ENCODE measurements at regions not wholly inside any gene's neighbourhood (a gene's known extent, or its start where the extent isn't known, plus 50 kb on each side); places are given as distances from the start of the nearest gene placed in this dataset.

DNA sequence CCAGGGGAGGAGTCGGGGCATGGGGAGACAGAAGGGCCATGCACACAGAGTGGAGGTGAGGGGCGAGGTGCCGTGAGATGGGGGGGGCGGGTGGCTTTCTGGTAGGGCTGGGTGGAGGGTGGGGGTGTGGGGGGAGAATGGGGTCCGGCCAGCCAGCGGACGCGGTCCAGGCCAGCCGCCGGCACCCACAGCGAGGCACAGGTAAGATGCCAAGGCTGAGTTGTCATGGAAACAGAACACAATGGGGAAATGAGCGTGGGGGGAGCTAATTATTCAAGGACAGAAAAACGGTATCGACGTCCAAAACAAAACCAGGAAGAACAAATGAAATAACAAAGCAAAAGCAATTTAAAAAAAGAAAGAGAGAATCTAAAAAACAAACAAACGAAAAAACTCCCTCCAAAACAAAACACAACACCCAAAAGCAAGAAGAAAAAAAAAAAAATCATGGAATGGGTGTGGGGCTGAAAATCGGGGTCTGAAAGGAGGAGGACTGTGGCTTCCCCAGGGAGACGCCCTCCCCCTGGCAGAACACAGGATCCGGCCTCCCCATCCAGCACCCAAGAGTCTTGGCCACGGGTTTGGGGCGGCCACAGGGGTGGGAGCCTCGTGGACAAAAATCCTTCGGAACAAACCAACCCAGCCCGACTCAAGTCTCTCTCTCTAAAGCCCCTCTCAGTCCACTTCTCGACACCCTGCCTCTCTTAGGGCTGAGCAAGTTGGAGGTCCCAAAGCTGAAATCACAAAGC is 92.5 kb downstream of the PTPRS start:
- H3K27ac ChIP-seq (ENCODE audit: low read depth, low read length), result no peak overlapping the region
- no peak for DNase-seq
- no peak overlapping the region for H3K27ac Mint-ChIP-seq
- no peaks in the 10 kb centered on the region for H3K4me1 ChIP-seq (ENCODE audit: control insufficient read depth, insufficient read depth, low read length)
- H3K4me3 Mint-ChIP-seq, result no peak overlapping the region
- peaks cover 37% of the 10 kb centered on the region for H3K36me3 ChIP-seq (ENCODE audit: control insufficient read depth, insufficient read depth, low read length)
- no peaks in the 10 kb centered on the region for H3K9me3 Mint-ChIP-seq
- no peak overlapping the region for H3K4me3 ChIP-seq (ENCODE audit: low read length)
- H3K27me3 ChIP-seq (ENCODE audit: control insufficient read depth, insufficient read depth, low read length, poor library complexity, severe bottlenecking), result no peaks in the 10 kb centered on the region
- TF ChIP-seq, protein P1, sequence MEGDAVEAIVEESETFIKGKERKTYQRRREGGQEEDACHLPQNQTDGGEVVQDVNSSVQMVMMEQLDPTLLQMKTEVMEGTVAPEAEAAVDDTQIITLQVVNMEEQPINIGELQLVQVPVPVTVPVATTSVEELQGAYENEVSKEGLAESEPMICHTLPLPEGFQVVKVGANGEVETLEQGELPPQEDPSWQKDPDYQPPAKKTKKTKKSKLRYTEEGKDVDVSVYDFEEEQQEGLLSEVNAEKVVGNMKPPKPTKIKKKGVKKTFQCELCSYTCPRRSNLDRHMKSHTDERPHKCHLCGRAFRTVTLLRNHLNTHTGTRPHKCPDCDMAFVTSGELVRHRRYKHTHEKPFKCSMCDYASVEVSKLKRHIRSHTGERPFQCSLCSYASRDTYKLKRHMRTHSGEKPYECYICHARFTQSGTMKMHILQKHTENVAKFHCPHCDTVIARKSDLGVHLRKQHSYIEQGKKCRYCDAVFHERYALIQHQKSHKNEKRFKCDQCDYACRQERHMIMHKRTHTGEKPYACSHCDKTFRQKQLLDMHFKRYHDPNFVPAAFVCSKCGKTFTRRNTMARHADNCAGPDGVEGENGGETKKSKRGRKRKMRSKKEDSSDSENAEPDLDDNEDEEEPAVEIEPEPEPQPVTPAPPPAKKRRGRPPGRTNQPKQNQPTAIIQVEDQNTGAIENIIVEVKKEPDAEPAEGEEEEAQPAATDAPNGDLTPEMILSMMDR (conservative IDR thresholded peaks at IDR 0.05), result no peak
- H3K27me3 Mint-ChIP-seq (ENCODE audit: insufficient read depth), result no peaks in the 10 kb centered on the region
- peaks cover 2% of the 10 kb centered on the region for H3K4me1 Mint-ChIP-seq
- H3K9me3 ChIP-seq (ENCODE audit: control insufficient read depth, low read length), result no peaks in the 10 kb centered on the region
- no peak overlapping the region for H3K9ac ChIP-seq (ENCODE audit: extremely low read depth, low read length, poor library complexity, severe bottlenecking)
- 92 to 96% methylated on average over 9 to 24 of the region's 25 CpGs for WGBS, 2 experiments (ENCODE audit: insufficient coverage in 1 of 2, insufficient read length in 1 of 2)
- H3K36me3 Mint-ChIP-seq (ENCODE audit: low read depth), result peaks cover 50% of the 10 kb centered on the region

GRCh38 chr19:5246554-5247155 is 94.0 kb downstream of the PTPRS start:
- TF ChIP-seq, protein P1 (conservative IDR thresholded peaks at IDR 0.05), result no peak
- 91 to 94% methylated on average over 7 to 10 of the region's 10 CpGs for WGBS, 2 experiments (ENCODE audit: insufficient coverage in 1 of 2, insufficient read length in 1 of 2)
- no peak overlapping the region for H3K4me3 Mint-ChIP-seq

GRCh38 chr19:5245631-5246553 is 94.7 kb downstream of the PTPRS start:
- Histone ChIP-seq H3K4me3 (ENCODE audit: low read length) (no peak overlapping the region), H3K4me1 (ENCODE audit: control insufficient read depth, insufficient read depth, low read length) (no peaks in the 10 kb centered on the region), H3K9ac (ENCODE audit: extremely low read depth, low read length, poor library complexity, severe bottlenecking) (no peak overlapping the region), H3K9me3 (ENCODE audit: control insufficient read depth, low read length) (no peaks in the 10 kb centered on the region), H3K27ac (ENCODE audit: low read depth, low read length) (peak overlapping the region; percentile 16), H3K36me3 (ENCODE audit: control insufficient read depth, insufficient read depth, low read length) (peaks cover 38% of the 10 kb centered on the region), H3K27me3 (ENCODE audit: control insufficient read depth, insufficient read depth, low read length, poor library complexity, severe bottlenecking) (no peaks in the 10 kb centered on the region)
- Mint-ChIP-seq H3K27me3 (ENCODE audit: insufficient read depth) (no peaks in the 10 kb centered on the region), H3K9me3 (no peaks in the 10 kb centered on the region), H3K4me3 (no peak overlapping the region), H3K36me3 (ENCODE audit: low read depth) (peaks cover 68% of the 10 kb centered on the region), H3K27ac (no peak overlapping the region), H3K4me1 (no peaks in the 10 kb centered on the region)
- 96% methylated on average over 27 to 36 of the region's 38 CpGs for WGBS, 2 experiments (ENCODE audit: insufficient coverage in 1 of 2, insufficient read length in 1 of 2)
- TF ChIP-seq, protein P1 (conservative IDR thresholded peaks at IDR 0.05), result no peak
- DNase-seq, result no peak

More at GRCh38 chr19:5246554-5247155, 94.0 kb downstream of the PTPRS start:
- peaks cover 61% of the 10 kb centered on the region for H3K36me3 Mint-ChIP-seq (ENCODE audit: low read depth)
- no peak overlapping the region for H3K4me3 ChIP-seq (ENCODE audit: low read length)
- peaks cover 2% of the 10 kb centered on the region for H3K4me1 Mint-ChIP-seq
- no peaks in the 10 kb centered on the region for H3K27me3 Mint-ChIP-seq (ENCODE audit: insufficient read depth)
- peak overlapping the region; percentile 32 for H3K27ac ChIP-seq (ENCODE audit: low read depth, low read length)
- H3K9me3 ChIP-seq (ENCODE audit: control insufficient read depth, low read length), result no peaks in the 10 kb centered on the region
- no peaks in the 10 kb centered on the region for H3K4me1 ChIP-seq (ENCODE audit: control insufficient read depth, insufficient read depth, low read length)
- H3K9ac ChIP-seq (ENCODE audit: extremely low read depth, low read length, poor library complexity, severe bottlenecking), result no peak overlapping the region
- H3K27ac Mint-ChIP-seq, result no peak overlapping the region
- H3K36me3 ChIP-seq (ENCODE audit: control insufficient read depth, insufficient read depth, low read length), result peaks cover 38% of the 10 kb centered on the region
- DNase-seq, result no peak
- no peaks in the 10 kb centered on the region for H3K9me3 Mint-ChIP-seq
- no peaks in the 10 kb centered on the region for H3K27me3 ChIP-seq (ENCODE audit: control insufficient read depth, insufficient read depth, low read length, poor library complexity, severe bottlenecking)
